Vagina (tissue), 2 donors: ENCODE measurements at regions not wholly inside any gene's neighbourhood (a gene's known extent, or its start where the extent isn't known, plus 50 kb on each side); places are given as distances from the start of the nearest gene placed in this dataset.

Source experiments
- CTCF ChIP-seq, 3 experiments: fragments of 450-650 bp in 2 of 3; fragments of 200-600 bp in 1 of 3; sonication (generic) in 1 of 3; IDR thresholded peaks; one replicate each; pipeline ENCODE4 v1.5.1; 2017 to 2019; ENCODE audit warnings: antibody characterized with exemption in 3 of 3, mild to moderate bottlenecking in 2 of 3, moderate library complexity in 2 of 3
- POLR2A ChIP-seq, 2 donors: fragments of 450-650 bp; IDR thresholded peaks; one replicate each; pipeline ENCODE4 v1.6.1; 2017; ENCODE audit warnings: antibody characterized with exemption in 2 of 2, mild to moderate bottlenecking in 2 of 2, moderate library complexity in 2 of 2
- POLR2AphosphoS5 ChIP-seq, 2 donors: sonication (generic); formaldehyde crosslinking; IDR thresholded peaks; one replicate each; pipeline ENCODE4 v1.9.0; 2017; ENCODE audit warnings: antibody characterized with exemption in 2 of 2, mild to moderate bottlenecking in 2 of 2, low read depth in 1 of 2; ENCODE audit not compliant: insufficient read depth in 1 of 2

DNA sequence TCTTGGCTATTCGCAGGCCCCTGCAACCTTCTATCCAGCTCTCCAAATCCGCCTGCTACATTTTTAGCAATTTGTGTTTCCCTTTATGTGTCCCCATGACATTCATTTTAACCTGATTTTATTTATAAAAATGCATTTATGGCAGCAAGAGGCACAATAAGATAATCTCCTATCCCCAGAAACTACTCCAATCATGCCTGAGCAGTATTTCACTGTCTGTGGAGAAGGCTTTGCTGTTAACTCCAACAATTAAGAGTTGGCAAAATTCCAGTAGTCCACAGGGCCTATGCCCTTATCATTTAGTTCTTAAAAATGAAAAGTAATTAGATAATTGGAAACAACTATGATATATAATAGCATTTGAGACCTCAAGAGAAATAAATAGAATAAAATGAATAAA, 462.4 kb downstream of the TRHDE start:
- TF ChIP-seq CTCF (IDR thresholded peaks at IDR 0.05) (no peak), POLR2A (IDR thresholded peaks at IDR 0.05) (no peak), POLR2AphosphoS5 (IDR thresholded peaks at IDR 0.05; ENCODE audit: insufficient read depth in 1 of 2, low read depth in 1 of 2) (no peak)
